ENCODE measurements at regions not wholly inside any gene's neighbourhood (a gene's known extent, or its start where the extent isn't known, plus 50 kb on each side); places are given as distances from the start of the nearest gene placed in this dataset.

GRCh38 chr11:121372671-121373429, 79.3 kb upstream of the SORL1 start:
- no peak overlapping the region for H3K4me3 ChIP-seq (replicated peaks in 1 of 3; ENCODE audit: insufficient read depth in 1 of 3, low read depth in 1 of 3, low read length in 3 of 3)
- no peaks in the 10 kb centered on the region for H3K4me1 ChIP-seq (ENCODE audit: control insufficient read depth, extremely low read depth, insufficient read depth, low read length)
- dilution Hi-C loops (cut with MboI; ENCODE audit: extremely low pct_ligation_motif_present, low sequenced_read_pairs) (no loop called here), intact Hi-C loops (cut with micrococcal nuclease) (no loop called here)
- H3K9ac ChIP-seq (replicated peaks; ENCODE audit: extremely low read depth, insufficient read depth, low read length), result no peak overlapping the region
- no peak for DNase-seq (ENCODE audit: low read depth, low spot score)
- no peak overlapping the region for H2AFZ ChIP-seq (ENCODE audit: low read depth, low read length)
- no peaks in the 10 kb centered on the region for H3K27me3 ChIP-seq (ENCODE audit: control insufficient read depth in 2 of 2, insufficient read depth in 2 of 2, low read length in 2 of 2)
- BruUV-seq (replicated peaks), result no TSS peak
- H3K4me2 ChIP-seq (ENCODE audit: insufficient read depth, low read length), result no peak overlapping the region
- ChIA-PET CTCF (no interaction called here), POLR2A (no interaction called here)
- no peaks in the 10 kb centered on the region for H3K9me1 ChIP-seq (replicated peaks; ENCODE audit: control insufficient read depth, extremely low read depth, insufficient read depth, low read length)
- H3K27ac ChIP-seq (ENCODE audit: insufficient read depth, low read depth, low read length), result no peak overlapping the region
- TF ChIP-seq, protein P1, sequence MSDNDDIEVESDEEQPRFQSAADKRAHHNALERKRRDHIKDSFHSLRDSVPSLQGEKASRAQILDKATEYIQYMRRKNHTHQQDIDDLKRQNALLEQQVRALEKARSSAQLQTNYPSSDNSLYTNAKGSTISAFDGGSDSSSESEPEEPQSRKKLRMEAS (IDR thresholded peaks at IDR 0.05; ENCODE audit: insufficient read depth, insufficient read length), result no peak
- no peak for FAIRE-seq
- H3K36me3 ChIP-seq (ENCODE audit: control insufficient read depth in 2 of 2, extremely low read depth in 1 of 2, insufficient read depth in 2 of 2, low read length in 2 of 2), result no peaks in the 10 kb centered on the region
- no peaks in the 10 kb centered on the region for H4K20me1 ChIP-seq (replicated peaks; ENCODE audit: control insufficient read depth, extremely low read depth, insufficient read depth, low read length)
- no peaks in the 10 kb centered on the region for H3K79me2 ChIP-seq (ENCODE audit: control insufficient read depth, insufficient read depth, low read length)
- H3K9me3 ChIP-seq (replicated peaks; ENCODE audit: control insufficient read depth, insufficient read depth, low read length), result no peaks in the 10 kb centered on the region

- dilution Hi-C loops (cut with MboI; ENCODE audit: extremely low pct_ligation_motif_present, low sequenced_read_pairs), result no loop called here
- no peaks in the 10 kb centered on the region for H3K9me1 ChIP-seq (replicated peaks; ENCODE audit: control insufficient read depth, extremely low read depth, insufficient read depth, low read length)
- no peak overlapping the region for H3K4me3 ChIP-seq (replicated peaks in 1 of 3; ENCODE audit: insufficient read depth in 1 of 3, low read depth in 1 of 3, low read length in 3 of 3)
- no peaks in the 10 kb centered on the region for H3K27me3 ChIP-seq (ENCODE audit: control insufficient read depth in 2 of 2, insufficient read depth in 2 of 2, low read length in 2 of 2)
- FAIRE-seq (no peak), DNase-seq (ENCODE audit: low read depth, low spot score) (no peak)
- H4K20me1 ChIP-seq (replicated peaks; ENCODE audit: control insufficient read depth, extremely low read depth, insufficient read depth, low read length), result no peaks in the 10 kb centered on the region
- no peak overlapping the region for H2AFZ ChIP-seq (ENCODE audit: low read depth, low read length)
- H3K9me3 ChIP-seq (replicated peaks; ENCODE audit: control insufficient read depth, insufficient read depth, low read length), result no peaks in the 10 kb centered on the region
- no peaks in the 10 kb centered on the region for H3K4me1 ChIP-seq (ENCODE audit: control insufficient read depth, extremely low read depth, insufficient read depth, low read length)
- TF ChIP-seq EZH2 (IDR thresholded peaks at IDR 0.05; ENCODE audit: borderline replicate concordance, low read depth, low read length, severe bottlenecking) (no peak), JUN (IDR thresholded peaks at IDR 0.05; ENCODE audit: borderline replicate concordance, insufficient read depth, insufficient read length, low read depth) (no peak), FOS (IDR thresholded peaks at IDR 0.05; ENCODE audit: borderline replicate concordance, insufficient read depth, low read length) (no peak), POLR2AphosphoS5 (IDR thresholded peaks at IDR 0.05; ENCODE audit: insufficient read depth, low read depth, low read length) (no peak), GATA2 (IDR thresholded peaks at IDR 0.05; ENCODE audit: insufficient read depth, insufficient read length, low read depth, low read length) (no peak), MYC (IDR thresholded peaks at IDR 0.05; ENCODE audit: low read depth, low read length) (no peak)
- TF ChIP-seq, protein P2, sequence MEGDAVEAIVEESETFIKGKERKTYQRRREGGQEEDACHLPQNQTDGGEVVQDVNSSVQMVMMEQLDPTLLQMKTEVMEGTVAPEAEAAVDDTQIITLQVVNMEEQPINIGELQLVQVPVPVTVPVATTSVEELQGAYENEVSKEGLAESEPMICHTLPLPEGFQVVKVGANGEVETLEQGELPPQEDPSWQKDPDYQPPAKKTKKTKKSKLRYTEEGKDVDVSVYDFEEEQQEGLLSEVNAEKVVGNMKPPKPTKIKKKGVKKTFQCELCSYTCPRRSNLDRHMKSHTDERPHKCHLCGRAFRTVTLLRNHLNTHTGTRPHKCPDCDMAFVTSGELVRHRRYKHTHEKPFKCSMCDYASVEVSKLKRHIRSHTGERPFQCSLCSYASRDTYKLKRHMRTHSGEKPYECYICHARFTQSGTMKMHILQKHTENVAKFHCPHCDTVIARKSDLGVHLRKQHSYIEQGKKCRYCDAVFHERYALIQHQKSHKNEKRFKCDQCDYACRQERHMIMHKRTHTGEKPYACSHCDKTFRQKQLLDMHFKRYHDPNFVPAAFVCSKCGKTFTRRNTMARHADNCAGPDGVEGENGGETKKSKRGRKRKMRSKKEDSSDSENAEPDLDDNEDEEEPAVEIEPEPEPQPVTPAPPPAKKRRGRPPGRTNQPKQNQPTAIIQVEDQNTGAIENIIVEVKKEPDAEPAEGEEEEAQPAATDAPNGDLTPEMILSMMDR (IDR thresholded peaks at IDR 0.05; ENCODE audit: extremely low read depth in 1 of 2, insufficient read depth in 1 of 2, low read depth in 1 of 2, low read length in 2 of 2), result no peak
- TF ChIP-seq, protein P1 (IDR thresholded peaks at IDR 0.05; ENCODE audit: insufficient read depth, insufficient read length), result no peak
- no TSS peak for BruUV-seq (replicated peaks)
- H3K79me2 ChIP-seq (ENCODE audit: control insufficient read depth, insufficient read depth, low read length), result no peaks in the 10 kb centered on the region
- H3K27ac ChIP-seq (ENCODE audit: insufficient read depth, low read depth, low read length), result no peak overlapping the region
- CTCF ChIA-PET, result no interaction called here
- POLR2A ChIA-PET, result no interaction called here
- no peak overlapping the region for H3K4me2 ChIP-seq (ENCODE audit: insufficient read depth, low read length)
- no peak overlapping the region for H3K9ac ChIP-seq (replicated peaks; ENCODE audit: extremely low read depth, insufficient read depth, low read length)
- intact Hi-C loops (cut with micrococcal nuclease), result no loop called here
- no peaks in the 10 kb centered on the region for H3K36me3 ChIP-seq (ENCODE audit: control insufficient read depth in 2 of 2, extremely low read depth in 1 of 2, insufficient read depth in 2 of 2, low read length in 2 of 2)
Observed at GRCh38 chr11:121374286-121374985, 77.7 kb upstream of the SORL1 start.
